ENCODE measurements at regions not wholly inside any gene's neighbourhood (a gene's known extent, or its start where the extent isn't known, plus 50 kb on each side); places are given as distances from the start of the nearest gene placed in this dataset.

DNA sequence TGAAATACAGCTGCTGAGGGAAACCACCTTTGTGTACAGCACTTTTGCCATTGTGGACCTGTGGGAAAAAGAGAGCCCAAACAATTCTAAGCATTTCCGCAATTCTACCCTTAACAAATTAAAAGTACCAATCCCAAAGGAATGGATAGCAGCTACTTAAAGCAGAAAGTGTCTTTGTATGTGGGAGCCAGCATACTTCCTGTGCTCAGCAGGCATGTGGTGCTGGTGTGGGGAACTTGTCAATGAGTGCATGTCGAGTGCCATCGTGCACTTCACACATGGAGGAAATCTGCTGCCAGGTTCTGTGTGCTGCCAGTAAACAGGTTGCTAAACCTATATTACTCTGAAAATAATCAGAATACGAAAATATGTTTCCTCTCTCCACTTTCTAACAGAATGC is 399.0 kb downstream of the LRRC70 start:
- DNase-seq (ENCODE audit: low read depth), result no peak

DNA sequence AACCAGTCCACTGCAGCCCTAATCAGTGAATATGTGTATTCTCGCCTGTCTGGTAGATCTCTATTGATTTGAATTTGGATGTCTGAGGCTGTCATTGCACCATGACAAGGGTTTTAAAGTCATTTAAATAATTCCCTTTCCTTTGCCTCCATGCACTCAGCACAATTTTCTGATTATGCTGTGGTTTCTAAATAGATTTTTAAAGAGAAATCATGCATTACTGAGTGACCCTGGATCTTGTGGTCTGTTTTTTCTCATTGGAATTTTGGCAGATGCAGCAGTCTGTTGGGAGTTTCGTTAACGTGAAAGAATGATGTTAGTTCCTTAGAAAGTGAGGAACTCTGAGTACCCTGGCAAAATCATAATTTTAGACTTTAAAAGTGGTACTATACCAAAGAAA is 396.0 kb downstream of the LRRC70 start:
- no peak for DNase-seq (ENCODE audit: low read depth)

DNA sequence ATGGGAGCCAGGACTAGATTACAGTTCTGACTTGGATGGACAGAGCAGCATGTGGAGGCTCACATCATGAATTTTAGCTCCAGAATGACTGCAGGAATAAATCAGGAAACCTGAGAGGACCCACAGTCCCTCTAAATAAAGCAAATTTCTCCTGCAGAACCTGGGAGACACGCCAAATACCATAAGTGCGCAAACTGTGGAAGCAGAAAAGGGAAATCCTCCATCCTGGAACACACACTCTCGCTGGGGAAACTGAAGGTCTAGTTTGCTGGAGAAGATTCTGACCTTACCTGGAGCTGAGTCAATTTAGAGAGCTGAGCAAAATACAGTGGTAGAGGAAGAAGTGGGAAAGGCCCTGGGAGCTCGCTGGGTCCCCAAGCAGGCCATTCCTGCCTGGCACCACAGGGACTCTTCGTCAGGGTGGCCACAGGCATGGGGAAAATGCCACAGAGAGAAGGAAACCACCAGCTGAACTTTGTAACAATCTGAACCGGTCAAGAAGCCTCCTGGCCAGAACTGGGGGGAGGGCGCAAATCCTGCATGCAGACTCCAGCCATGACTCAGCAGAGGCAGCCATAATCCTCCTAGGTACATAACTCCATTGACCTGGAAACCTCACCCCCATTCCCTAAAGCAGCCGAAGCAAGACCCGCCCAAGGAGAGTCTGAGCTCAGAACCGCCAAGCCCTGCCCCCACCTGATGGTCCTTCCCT is 390.9 kb downstream of the LRRC70 start:
- no peak for DNase-seq (ENCODE audit: low read depth)

DNA sequence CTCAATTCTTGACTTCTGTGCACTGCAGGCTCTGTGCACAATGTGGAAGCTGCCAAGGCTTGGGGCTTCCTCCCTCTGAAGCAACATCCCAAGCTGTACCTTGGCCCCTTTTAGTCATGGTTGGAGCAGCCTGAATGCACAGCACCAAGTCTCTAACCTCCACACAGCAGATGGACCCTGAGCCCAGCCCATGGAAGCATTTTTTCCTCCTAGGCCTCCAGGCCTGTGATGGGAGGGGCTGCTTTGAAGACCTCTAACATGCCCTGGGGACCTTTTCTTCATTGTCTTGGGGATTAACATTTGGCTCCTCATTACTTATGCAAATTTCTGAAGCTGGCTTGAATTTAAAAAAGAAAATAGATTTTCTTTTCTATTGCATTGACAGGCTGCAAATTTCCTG is 385.8 kb downstream of the LRRC70 start:
- no peak for DNase-seq (ENCODE audit: low read depth)

DNA sequence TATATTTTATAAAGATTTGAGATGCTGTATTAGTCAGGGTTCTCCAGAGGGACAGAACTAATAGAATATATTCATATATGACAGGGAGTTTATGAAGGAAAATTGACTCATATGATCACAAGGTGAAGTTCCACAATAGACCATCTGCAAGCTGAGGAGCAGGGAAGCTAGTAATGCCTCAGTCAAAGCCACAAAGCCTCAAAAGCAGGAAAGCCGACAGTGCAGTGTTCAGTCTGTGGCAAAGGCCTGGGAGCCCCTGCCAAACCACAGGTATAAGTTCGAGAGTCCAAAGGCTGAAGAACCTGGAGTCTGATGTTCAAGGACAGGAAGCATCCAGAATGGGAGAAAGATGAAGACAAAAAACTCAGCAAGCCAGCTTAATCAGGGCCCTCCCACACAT is 382.2 kb downstream of the LRRC70 start:
- DNase-seq (ENCODE audit: low read depth), result no peak

DNA sequence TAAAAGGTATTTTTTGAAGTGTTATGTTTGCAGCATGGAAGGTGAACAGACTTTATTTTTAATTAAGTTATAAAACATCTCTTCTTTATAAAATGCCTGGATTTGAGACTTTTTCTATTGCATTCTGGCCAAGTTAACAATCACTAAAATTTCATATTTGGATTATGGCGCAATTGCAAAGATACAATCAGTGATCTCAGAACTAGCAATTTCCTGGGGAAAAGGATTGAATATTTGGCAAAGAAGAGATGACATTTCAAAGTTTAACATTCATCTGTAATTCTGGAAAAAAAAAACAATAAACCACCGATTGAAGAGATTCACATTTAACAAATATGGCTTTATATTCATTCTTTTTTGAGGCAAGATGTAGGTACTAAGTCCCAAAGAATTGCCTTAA is 378.0 kb downstream of the LRRC70 start:
- no peak for DNase-seq (ENCODE audit: low read depth)

DNA sequence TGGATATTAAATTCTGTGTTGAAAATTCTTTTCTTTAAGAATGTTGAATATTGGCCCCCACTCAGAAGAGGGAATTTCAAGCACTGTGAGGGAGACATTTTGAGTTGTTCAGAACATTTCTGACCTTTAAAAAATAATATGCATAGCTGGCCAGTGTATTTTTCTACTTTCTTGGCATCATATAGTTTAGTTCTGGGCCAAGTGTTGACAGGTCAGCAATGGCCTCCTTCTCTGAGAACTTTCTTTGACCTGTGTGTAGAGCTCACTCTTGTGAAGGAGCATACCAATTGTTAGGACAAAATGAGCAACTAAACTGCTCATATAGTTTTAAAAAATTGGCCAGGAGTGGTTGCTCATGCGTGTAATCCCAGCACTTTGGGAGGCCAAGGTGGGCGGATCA is 376.0 kb downstream of the LRRC70 start:
- no peak for DNase-seq (ENCODE audit: low read depth)

DNA sequence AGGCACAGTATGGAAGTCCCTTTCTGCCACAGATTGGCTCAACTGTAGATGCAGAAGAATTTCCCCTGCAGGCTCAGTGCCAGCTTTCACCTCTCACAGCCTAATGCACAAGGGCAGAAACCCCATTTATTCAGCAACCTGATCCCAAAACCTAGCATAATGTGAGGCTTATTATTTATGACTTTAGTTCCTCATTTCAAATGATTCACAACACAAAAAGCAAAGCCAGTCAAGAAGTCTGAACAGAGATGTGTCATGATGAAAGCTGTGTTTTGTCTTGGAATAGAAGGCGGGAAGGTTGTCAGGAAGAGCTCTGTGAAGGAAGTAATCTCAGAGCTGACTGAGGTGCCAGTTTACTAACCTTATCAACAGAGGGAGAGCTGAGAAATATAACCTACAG is 369.7 kb downstream of the LRRC70 start:
- DNase-seq (ENCODE audit: low read depth), result no peak

DNA sequence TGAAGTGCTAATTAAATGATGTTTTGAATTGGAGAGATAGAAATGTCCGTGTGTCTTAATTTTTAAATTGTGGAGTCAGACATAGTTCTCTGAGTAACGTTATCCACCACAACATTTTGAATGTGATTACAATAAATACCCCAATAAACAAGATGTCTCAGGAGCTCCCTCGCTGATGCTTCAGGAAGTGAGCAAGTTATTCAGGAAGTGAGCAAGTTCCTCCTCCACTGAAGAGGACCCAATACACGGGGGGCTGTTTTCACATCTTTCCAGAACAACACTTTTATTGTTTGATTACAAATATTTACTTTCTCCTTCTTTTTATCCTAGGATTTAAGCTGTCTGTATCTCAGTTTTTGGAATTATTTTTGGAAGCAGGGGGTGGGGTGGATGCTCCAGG is 363.8 kb downstream of the LRRC70 start:
- DNase-seq (ENCODE audit: low read depth), result no peak

DNA sequence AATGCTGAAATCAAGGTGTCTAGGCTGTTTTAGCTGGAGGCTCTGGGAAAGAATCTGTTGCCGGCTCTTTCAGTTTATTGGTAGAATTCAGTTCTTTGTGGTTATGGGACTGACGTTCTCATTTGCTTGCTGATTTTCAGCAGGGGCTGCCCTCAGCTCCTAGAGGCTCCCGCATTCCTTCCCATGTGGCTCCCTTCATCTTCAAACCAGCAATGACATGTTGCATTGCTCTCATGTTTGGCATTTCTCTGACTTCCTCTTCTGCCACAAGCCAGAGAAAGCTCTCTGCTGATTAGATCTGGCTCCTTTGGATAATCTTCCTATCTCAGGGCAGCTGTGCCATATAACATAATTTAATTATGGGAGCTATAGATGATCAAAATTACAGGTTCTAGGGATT is 360.3 kb downstream of the LRRC70 start:
- DNase-seq (ENCODE audit: low read depth), result no peak

DNA sequence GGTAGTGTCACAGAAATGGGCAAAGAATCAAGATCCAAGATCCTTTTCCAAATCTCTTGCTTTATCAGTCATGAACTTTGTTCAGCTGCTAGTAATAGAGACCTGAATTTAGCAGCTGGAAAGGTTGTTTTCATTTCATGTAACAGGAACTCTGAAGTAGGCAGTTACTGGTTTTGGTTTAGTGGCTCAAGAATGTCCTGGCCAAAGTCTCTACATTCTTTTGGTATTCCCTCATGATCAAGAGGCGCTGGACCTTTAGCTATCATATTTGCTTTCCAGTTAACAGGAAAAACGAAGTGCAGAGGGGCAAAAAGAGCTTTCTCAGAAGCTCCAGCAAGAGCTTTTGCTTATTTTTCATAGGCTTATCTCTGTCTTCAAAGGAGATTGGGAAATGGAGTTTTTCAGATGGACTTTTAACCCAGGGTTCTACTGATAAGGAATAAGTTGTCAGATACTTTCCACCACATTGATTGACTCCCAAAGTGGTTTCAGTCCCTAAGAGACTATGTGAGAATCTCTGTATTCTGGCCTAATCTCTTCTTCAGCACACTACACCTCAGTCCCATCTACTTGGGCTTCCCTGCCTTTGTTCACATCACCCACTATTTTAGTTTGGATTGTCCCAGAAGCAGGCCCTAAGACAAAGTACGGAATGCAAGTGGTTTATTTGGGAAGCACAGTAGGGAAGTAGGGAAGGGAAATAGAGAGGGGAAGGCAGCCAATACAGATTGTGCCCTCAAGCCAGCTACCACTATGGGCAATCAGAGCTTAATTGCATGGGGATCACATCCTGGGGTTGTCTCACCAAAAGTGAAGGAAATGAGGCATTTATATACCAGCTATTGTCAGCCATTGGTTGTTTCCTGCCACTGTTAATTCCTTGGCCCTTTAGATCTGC is 359.3 kb downstream of the LRRC70 start:
- no peak for DNase-seq (ENCODE audit: low read depth)

DNA sequence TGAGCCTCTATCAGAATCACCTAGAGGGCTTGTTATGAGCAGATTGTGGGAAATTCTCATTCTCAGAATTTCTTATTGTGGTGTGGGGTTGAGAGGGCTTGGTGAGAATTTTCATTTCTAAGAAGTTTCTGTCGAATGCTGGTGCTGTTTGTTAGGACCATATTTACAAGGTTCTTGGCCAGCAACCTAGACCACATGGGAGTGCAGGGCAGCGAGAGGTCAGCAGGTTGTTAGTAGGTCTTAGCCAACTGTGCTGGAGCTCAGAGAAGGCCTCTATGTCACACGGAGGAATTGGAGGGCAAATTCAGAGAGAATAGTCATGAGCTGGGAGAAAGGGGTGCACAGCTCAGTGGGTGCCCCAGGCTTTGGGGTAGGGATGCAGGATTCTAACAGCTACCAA is 357.0 kb downstream of the LRRC70 start:
- DNase-seq (ENCODE audit: low read depth), result no peak

DNA sequence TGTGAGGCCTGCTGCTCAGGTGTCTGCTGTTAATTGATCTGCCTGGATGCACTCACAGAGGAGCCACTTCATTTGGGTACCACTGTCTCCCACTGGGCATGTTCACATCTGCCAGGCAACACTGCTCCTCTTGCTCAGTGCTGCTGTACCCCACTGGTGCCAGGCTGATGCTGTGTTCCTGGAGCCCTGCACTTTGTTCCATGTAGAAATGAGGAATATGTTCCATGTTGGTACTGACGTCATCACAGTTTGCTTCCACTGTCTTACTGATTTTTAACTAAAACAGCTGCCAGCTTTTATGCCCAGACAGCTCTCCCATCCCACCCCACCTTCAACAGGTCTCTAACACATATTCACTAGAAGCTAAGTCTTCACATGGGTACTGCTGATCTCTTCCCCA is 355.7 kb downstream of the LRRC70 start:
- no peak for DNase-seq (ENCODE audit: low read depth)

DNA sequence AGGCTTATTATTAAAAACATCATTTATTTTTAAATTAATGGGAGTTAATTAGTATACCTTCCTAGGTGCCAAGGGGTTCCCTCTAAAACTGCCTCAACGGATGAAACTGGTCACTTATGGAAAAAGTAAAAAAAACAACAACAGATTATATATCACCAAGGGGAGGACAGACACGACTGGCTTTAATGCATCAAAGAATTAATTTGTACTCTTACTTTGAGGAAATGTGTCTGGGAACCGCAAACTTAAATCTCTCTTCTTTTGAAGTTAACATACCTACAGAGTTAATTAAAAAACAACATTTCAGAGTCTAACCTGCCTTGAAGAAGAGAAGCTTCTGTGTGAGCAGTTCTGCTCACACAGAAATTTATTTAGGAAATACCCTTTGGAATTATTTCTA is 354.6 kb downstream of the LRRC70 start:
- DNase-seq (ENCODE audit: low read depth), result no peak

DNA sequence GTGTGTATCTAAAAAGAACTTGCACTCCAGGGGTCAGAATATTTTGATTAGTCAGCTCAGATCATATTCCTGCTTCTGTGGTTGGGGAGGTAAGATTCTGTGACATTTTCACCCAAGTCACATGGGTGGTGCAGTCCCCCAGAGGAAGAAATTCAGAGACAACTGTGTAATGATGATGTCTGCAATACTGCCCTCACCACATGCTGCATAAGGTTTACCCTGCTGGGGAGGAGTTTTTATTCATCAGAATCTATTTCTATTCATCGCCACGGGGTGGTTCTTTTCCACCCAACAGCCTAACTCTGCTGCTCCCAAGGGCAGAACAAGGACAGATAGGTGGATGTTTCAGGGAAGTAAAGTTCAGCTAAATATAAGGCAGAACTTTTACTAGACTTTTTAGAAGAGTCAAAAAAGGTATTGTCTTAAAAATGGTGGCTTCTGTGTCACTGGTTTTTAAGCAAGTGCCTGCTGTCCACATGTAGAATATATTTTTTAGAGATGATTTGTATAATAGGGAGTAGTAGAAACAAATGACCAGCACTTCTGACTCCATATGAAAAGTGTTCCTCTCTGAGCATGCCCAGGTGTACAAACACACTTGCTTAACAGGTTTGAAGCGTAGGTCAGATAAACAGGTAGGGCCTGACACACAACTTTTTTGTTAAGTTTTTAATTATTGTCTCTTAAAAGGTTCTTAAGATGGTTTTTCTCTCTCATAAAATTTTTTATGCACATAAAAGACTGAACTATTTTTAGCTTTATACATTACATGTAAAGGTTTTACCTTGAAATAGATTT is 352.7 kb downstream of the LRRC70 start:
- no peak for DNase-seq (ENCODE audit: low read depth)

DNA sequence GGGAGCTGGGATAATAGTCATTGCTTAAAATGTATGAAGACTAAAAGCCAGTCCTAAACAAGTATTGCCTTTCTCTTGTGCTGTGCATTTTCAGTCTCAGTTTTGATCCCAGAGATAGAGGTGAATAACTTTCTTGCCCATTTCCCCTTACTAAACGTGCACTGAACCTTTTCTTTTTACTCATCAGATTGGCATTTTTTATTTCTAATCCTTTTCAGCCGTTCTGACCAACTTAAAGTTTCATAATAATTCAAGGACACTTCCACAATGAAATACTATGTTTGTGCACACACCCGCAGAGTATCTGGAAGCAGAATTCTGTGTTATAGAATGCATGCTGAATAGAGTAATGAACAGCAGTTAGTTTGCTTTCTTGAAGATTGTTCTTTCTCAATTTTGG is 343.6 kb downstream of the LRRC70 start:
- no peak for DNase-seq (ENCODE audit: low read depth)

DNA sequence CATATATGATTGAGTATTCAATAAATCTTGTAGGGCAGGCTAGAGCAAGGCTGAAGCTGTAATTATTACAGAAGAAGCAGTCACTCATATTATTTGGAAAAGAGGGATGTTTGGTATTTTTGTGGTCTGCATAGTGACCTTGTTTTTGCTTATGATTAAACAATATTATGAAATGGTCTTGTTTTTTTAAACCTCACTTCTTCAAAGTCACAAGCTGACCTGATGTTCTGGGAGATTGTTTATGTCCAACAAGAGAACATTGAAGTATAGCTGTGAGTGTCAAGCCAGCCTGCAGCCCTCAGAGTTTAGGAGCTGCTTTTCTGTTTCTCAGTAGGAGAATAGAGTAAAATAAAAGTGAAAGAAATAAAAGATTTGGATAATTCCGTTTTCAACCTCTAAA is 342.2 kb downstream of the LRRC70 start:
- DNase-seq (ENCODE audit: low read depth), result no peak

DNA sequence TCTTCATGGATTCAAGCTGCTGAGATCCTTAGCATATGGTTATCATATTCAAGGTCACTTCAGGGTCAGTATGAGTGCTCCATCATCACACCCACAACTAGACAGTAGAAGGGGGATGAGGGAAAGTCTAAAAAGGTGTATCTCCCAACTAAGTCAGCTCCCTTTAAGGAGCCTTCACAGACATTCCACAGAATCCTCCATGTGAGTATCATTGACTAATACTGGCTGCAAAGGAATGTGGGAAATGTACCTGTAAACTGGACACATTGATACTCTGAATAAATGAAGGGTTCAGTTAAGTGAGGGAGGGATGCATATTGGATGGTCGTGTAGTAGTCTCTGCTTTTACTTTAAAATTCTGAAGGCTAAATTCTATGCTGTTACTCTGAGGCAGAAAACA is 330.7 kb downstream of the LRRC70 start:
- no peak for DNase-seq (ENCODE audit: low read depth)

DNA sequence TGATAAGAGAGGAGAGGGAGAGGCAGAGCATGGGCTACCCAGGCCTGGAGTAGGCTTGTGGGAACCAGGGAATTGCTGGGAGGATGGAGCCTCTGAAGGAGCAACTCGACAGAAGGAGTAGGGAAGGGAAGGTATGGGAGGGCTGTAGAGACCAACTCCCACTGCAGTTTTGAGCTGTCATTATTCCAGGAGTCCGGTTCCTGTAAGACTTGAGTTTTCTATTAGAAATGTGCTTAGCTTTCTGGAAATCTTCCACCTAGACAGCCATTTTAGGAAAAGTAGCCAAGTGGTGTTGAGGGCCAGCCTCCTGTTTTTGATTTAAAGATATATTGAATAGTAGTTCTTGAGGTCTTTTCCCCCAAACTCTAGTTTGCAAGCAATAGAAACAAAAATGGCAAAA is 323.5 kb downstream of the LRRC70 start:
- DNase-seq (ENCODE audit: low read depth), result no peak

DNA sequence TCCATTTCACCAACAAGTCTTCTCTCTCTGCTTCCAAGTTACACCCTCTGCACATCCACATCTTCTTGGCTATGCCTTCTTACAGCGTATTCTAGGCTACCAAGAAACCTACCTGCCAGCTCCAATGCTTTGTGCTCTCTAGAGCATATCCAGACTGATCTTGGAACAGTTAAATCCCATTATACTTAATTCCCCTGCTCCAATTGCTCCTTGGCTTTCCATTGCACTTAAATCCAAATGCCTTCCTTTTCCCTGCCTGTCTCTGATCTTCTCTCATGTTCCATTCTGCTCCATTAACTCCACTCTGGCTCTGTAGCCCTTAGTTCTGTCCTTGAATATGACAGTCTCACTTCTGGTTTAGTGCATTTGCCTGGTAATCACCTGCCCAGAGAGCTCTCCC is 322.4 kb downstream of the LRRC70 start:
- DNase-seq (ENCODE audit: low read depth), result no peak

DNA sequence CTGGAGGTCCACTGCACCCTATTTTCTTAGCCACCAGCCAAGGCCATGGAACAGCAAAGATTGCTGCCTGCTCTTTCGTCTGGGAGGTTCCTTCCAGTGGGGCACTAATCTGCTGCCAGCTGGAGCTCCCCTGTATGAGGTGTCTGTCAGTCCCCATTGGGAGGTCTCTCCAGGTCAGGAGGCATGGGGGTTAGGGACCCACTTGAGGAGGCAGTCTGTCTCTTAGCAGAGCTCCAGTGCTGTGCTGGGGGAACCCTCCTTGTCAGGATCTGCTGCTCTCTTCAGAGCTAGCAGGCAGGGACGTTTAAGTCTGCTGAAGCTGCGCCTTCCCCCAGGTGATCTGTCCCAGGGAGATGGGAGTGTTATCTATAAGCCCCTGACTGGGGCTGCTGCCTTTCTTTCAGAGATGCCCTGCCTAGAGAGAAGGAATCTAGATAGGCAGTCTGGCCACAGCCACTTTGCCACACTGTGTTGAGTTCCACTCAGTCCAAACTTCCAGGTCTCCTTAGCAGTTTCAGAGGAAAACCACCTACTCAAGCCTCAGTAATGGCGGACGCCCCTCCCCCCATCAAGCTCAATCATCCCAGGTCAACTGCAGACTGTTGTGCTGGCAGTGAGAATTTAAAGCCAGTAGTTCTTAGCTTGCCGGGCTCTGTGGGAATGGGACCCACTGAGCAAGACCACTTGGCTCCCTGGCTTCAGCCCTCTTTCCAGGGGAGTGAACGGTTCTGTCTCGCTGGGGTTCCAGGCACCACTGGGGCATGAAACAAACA is 317.7 kb downstream of the LRRC70 start:
- no peak for DNase-seq (ENCODE audit: low read depth)
